IPS DF 6.9 (cell line): ENCODE measurements at regions not wholly inside any gene's neighbourhood (a gene's known extent, or its start where the extent isn't known, plus 50 kb on each side); places are given as distances from the start of the nearest gene placed in this dataset.
"Not testable (repeated sequence)": the region's sequence is repeated elsewhere in the genome, so short reads cannot be mapped to it uniquely, and the experiment has no call there.

Experiments used
- DNase-seq: peaks from one replicate; pipeline ENCODE4 v3.0.0-alpha.2; 2013; ENCODE audit warnings: low read depth, low spot score
- H3K27ac ChIP-seq: one replicate; pipeline ENCODE4 v1.5.1; 2013; ENCODE audit warnings: low read length, control low read depth
- H3K27me3 ChIP-seq: 2 replicates; pipeline ENCODE4 v1.6.1; 2013; ENCODE audit warnings: mild to moderate bottlenecking, low read length; ENCODE audit not compliant: control insufficient read depth, insufficient read depth
- H3K36me3 ChIP-seq: 2 replicates; pipeline ENCODE4 v1.6.1; 2013; ENCODE audit warnings: low read length; ENCODE audit not compliant: control insufficient read depth, insufficient read depth
- H3K4me1 ChIP-seq: 2 replicates; pipeline ENCODE4 v1.6.1; 2013; ENCODE audit warnings: low read length; ENCODE audit not compliant: control insufficient read depth, insufficient read depth
- H3K4me3 ChIP-seq: 2 replicates; pipeline ENCODE4 v1.5.1; 2013; ENCODE audit warnings: mild to moderate bottlenecking, low read length
- H3K9me3 ChIP-seq: 2 replicates; pipeline ENCODE4 v1.6.1; 2013; ENCODE audit warnings: low read length, inconsistent platforms; ENCODE audit not compliant: control insufficient read depth, insufficient read depth
- WGBS: extraction: QIAGEN DNeasy Blood & Tissue Kit; methylation state at CpG from one replicate; pipeline ENCODE4 v1.1.7; 2013; ENCODE audit warnings: mixed read lengths, missing lambda C conversion rate; ENCODE audit not compliant: insufficient read length, insufficient coverage; 5-methylcytosine and 5-hydroxymethylcytosine counted together

GRCh38 chr13:89372193-89372592, 1701.0 kb downstream of the SLITRK5 start:
- H3K9me3 ChIP-seq: no peaks in the 10 kb centered on the region
- H3K27ac ChIP-seq: no peak overlapping the region
- H3K27me3 ChIP-seq: no peaks in the 10 kb centered on the region
- no peak for DNase-seq
- no peak overlapping the region for H3K4me3 ChIP-seq
- H3K4me1 ChIP-seq: no peaks in the 10 kb centered on the region
- H3K36me3 ChIP-seq: no peaks in the 10 kb centered on the region
- WGBS: no CpG with 5 or more reads among the region's 3 CpGs

- Histone ChIP-seq H3K4me1 (no peaks in the 10 kb centered on the region), H3K27me3 (no peaks in the 10 kb centered on the region), H3K4me3 (no peak overlapping the region), H3K27ac (no peak overlapping the region), H3K9me3 (no peaks in the 10 kb centered on the region), H3K36me3 (no peaks in the 10 kb centered on the region)
- DNase-seq: no peak
- no CpG with 5 or more reads among the region's 2 CpGs for WGBS
Observed at GRCh38 chr13:89375839-89376238, 1704.7 kb downstream of the SLITRK5 start.

- H3K27ac ChIP-seq: no peak overlapping the region
- DNase-seq: no peak
- no CpG with 5 or more reads among the region's 3 CpGs for WGBS
Observed at GRCh38 chr13:89380101-89380500, 1708.9 kb downstream of the SLITRK5 start.

GRCh38 chr13:89382981-89383380, 1711.8 kb downstream of the SLITRK5 start:
- DNase-seq: no peak
- no CpG with 5 or more reads among the region's 3 CpGs for WGBS

More at GRCh38 chr13:89380101-89380500, 1708.9 kb downstream of the SLITRK5 start:
- H3K9me3 ChIP-seq: no peaks in the 10 kb centered on the region
- no peaks in the 10 kb centered on the region for H3K27me3 ChIP-seq
- no peak overlapping the region for H3K4me3 ChIP-seq
- H3K4me1 ChIP-seq: no peaks in the 10 kb centered on the region
- no peaks in the 10 kb centered on the region for H3K36me3 ChIP-seq

GRCh38 chr13:89383891-89384290, 1712.7 kb downstream of the SLITRK5 start:
- DNase-seq: no peak
- no CpG with 5 or more reads among the region's 1 CpG for WGBS

More at GRCh38 chr13:89382981-89383380, 1711.8 kb downstream of the SLITRK5 start:
- no peaks in the 10 kb centered on the region for H3K27me3 ChIP-seq
- no peak overlapping the region for H3K4me3 ChIP-seq
- H3K27ac ChIP-seq: no peak overlapping the region
- no peaks in the 10 kb centered on the region for H3K36me3 ChIP-seq
- H3K4me1 ChIP-seq: no peaks in the 10 kb centered on the region
- no peaks in the 10 kb centered on the region for H3K9me3 ChIP-seq

GRCh38 chr13:89393758-89394304, 1722.7 kb downstream of the SLITRK5 start:
- Histone ChIP-seq H3K27me3 (no peaks in the 10 kb centered on the region), H3K9me3 (no peaks in the 10 kb centered on the region), H3K4me1 (no peaks in the 10 kb centered on the region), H3K4me3 (no peak overlapping the region), H3K27ac (no peak overlapping the region), H3K36me3 (no peaks in the 10 kb centered on the region)
- WGBS: no CpG with 5 or more reads among the region's 4 CpGs
- DNase-seq: no peak

More at GRCh38 chr13:89383891-89384290, 1712.7 kb downstream of the SLITRK5 start:
- Histone ChIP-seq H3K4me3 (no peak overlapping the region), H3K27ac (no peak overlapping the region), H3K9me3 (no peaks in the 10 kb centered on the region), H3K36me3 (no peaks in the 10 kb centered on the region), H3K27me3 (no peaks in the 10 kb centered on the region), H3K4me1 (no peaks in the 10 kb centered on the region)

- Histone ChIP-seq H3K4me1 (no peaks in the 10 kb centered on the region), H3K36me3 (no peaks in the 10 kb centered on the region), H3K9me3 (no peaks in the 10 kb centered on the region), H3K27ac (no peak overlapping the region), H3K4me3 (no peak overlapping the region), H3K27me3 (no peaks in the 10 kb centered on the region)
- no peak for DNase-seq
- no CpG with 5 or more reads among the region's 2 CpGs for WGBS
Observed at GRCh38 chr13:89401264-89401675, 1730.1 kb downstream of the SLITRK5 start.

- no peaks in the 10 kb centered on the region for H3K4me1 ChIP-seq
- DNase-seq: no peak
- WGBS: no CpG with 5 or more reads among the region's 1 CpG
- H3K9me3 ChIP-seq: no peaks in the 10 kb centered on the region
- no peaks in the 10 kb centered on the region for H3K36me3 ChIP-seq
- no peak overlapping the region for H3K27ac ChIP-seq
- no peaks in the 10 kb centered on the region for H3K27me3 ChIP-seq
- no peak overlapping the region for H3K4me3 ChIP-seq
Observed at GRCh38 chr13:89402211-89402610, 1731.0 kb downstream of the SLITRK5 start.

- H3K4me3 ChIP-seq, H3K27ac ChIP-seq, H3K36me3 ChIP-seq, H3K27me3 ChIP-seq, H3K4me1 ChIP-seq, H3K9me3 ChIP-seq, DNase-seq: not testable (repeated sequence)
- no CpG with 5 or more reads among the region's 6 CpGs for WGBS
Observed at GRCh38 chr13:89406096-89406495, 1734.9 kb downstream of the SLITRK5 start.

GRCh38 chr13:89407357-89407756, 1736.2 kb downstream of the SLITRK5 start:
- no peaks in the 10 kb centered on the region for H3K4me1 ChIP-seq
- H3K4me3 ChIP-seq: no peak overlapping the region
- no peaks in the 10 kb centered on the region for H3K36me3 ChIP-seq
- H3K9me3 ChIP-seq: no peaks in the 10 kb centered on the region
- no peaks in the 10 kb centered on the region for H3K27me3 ChIP-seq
- no peak for DNase-seq
- WGBS: no CpG with 5 or more reads among the region's 4 CpGs
- no peak overlapping the region for H3K27ac ChIP-seq

GRCh38 chr13:89432997-89433396, 1761.8 kb downstream of the SLITRK5 start:
- DNase-seq: no peak
- Histone ChIP-seq H3K4me3 (no peak overlapping the region), H3K9me3 (no peaks in the 10 kb centered on the region), H3K27ac (no peak overlapping the region), H3K36me3 (no peaks in the 10 kb centered on the region), H3K27me3 (no peaks in the 10 kb centered on the region), H3K4me1 (no peaks in the 10 kb centered on the region)
- WGBS: no CpG with 5 or more reads among the region's 2 CpGs
